Activated CD4-positive, alpha-beta T cell treated with anti-CD3 and anti-CD28 coated beads for 1 hour (primary cell): ENCODE measurements at regions not wholly inside any gene's neighbourhood (a gene's known extent, or its start where the extent isn't known, plus 50 kb on each side); places are given as distances from the start of the nearest gene placed in this dataset.

Experiments
- DNase-seq: peaks from one replicate; pipeline ENCODE4 v3.0.0-alpha.2; 2020

DNA sequence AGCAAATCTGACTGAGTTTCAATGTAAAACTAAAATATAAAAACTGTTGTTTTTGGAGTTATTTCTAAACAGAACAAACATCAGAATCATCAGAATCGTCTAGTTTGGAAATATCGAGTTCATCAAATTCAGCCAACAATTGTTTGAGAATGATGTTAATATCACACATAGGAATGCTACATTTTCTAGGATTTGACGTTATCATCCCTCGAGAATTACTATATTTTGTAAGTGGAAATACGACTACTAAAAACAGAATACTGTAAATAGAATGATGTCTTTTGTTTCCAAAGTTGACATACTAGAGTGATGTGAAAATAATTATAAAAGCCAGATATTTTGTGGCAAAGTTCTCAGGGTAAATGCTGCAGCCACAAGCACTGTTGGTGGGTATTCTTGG, 805.9 kb downstream of the TLE1 start:
- no peak for DNase-seq

- DNase-seq, result no peak
These were observed 807.4 kb downstream of the TLE1 start for GRCh38 chr9:80881940-80882339.

- no peak for DNase-seq
These were observed 808.0 kb downstream of the TLE1 start for GRCh38 chr9:80881320-80881719.

GRCh38 chr9:80878556-80878955, 810.8 kb downstream of the TLE1 start:
- DNase-seq, result no peak

- DNase-seq, result no peak
These were observed 813.4 kb downstream of the TLE1 start for GRCh38 chr9:80875947-80876346.

DNA sequence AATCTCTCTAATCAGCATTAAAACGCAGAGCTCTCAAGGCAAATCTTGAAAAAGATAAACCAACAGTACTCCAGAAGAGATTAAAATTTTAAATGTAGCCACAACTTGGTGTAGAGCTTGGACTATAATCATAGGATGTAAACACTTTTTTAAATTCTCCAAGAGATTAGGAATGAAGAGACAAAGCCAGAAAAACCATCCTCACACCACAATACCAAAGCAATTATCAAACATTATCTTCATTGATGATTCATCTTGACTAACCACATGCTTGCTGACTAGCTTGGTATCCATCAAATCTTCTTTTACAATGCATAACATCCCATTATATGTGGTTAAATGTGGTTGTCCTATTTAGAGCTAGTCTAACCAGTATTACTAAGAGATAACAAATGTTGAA, 815.1 kb downstream of the TLE1 start:
- DNase-seq, result no peak

DNA sequence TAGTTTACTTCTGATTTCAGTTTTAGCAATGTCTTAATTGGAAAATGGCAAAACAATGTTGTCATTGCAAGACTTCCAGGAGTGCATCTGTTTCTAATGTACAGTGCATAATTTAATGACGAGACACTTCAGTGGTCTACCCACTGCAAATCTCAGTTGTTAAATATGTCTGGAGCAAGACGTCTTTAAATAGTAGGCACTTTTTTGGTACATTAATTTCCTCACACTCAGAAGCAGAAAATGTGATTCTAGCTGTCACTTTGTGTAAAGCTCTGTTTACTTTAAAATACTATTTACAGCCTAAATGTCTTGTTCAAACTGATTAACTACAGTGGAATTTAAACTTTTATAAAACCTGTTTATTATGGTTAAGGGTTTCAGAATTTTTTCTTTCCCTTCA, 815.5 kb downstream of the TLE1 start:
- no peak for DNase-seq

GRCh38 chr9:80871596-80871995, 817.8 kb downstream of the TLE1 start:
- no peak for DNase-seq

- DNase-seq, result no peak
These were observed 821.6 kb downstream of the TLE1 start for GRCh38 chr9:80867731-80868130.

DNA sequence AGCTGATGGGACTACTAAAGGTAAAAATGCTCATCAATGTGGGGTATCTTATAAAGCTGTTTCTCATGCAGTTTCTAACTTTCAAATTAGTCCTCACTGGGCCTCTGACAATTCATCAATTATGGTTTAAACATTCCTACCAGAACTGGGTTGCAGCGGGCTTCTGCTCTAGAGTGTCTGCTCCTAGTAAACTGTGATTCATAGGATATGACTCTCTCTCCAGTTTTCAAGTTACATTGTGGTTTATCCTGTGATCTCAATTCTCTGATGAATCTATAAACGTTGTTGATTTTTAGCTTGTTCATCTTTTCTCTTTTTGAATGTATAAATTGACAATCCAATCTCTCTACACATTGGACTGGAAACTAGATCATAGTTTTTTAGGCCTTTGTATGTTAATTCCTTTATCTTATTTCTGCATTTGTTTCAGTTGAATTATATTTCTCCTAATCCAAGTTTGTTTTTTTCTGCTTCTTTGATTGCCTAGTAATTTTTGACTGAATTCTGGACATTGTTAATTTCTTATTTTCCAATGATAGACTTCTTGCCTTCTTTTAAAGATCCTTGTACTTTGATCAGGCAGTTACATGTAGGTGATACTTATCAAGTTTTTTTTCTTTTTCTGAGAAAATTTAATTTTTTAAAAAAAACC, 822.6 kb downstream of the TLE1 start:
- DNase-seq, result no peak

GRCh38 chr9:80866121-80866520, 823.2 kb downstream of the TLE1 start:
- no peak for DNase-seq

DNA sequence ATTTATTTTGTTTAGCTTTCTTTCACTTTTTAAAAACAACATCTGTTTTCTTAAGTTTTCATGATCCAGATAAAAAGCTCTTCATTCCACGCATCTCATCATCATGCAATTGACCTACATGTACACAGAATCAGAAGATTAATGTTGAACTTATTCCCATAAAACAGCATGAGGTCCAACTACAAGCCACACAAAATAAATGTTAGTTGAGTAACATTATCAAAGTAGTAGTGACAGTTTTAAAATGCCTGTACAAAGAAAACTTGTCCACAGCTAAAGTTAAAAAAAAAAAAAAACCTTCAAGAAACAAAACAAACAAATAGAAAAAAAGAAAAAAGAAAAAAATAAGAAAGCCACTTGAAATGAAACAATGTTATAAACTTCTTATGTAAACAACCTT, 846.3 kb downstream of the TLE1 start:
- no peak for DNase-seq

DNA sequence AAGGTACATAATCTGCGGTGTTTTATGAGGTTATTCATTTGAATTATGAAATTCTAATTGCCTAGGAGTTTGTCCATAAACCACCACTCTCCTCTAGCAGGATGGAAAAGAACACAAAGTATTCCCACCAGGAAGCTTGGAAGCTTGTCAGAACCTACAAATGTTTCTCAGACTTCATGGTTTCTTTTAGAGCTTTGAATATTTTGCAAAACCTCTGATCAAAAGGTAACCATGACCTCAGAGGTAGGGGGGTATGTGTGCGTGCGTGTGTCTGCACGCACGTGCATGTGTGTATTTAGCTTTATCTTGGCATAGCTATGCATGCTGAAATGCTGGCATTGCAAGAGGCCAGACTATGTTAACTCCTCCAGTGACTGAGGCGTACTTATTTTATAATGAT, 847.0 kb downstream of the TLE1 start:
- DNase-seq, result no peak

DNA sequence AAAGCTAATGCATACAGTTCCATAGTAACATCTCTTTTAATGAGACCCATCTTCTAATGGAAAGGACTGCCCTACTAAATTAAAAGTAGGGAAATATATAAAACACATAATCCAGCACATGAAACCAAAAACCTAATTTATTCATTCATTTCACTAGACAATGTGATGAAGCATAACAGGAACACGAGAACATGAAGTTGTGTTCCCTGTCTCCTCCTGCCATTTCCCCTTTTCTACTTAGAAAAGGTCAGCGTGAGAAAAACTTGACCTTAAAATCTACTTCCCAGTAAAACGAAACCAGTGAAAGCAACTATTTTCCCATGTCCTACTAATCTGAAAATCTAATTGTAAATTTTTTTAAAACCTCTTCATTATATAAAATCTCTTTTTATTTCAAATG, 847.5 kb downstream of the TLE1 start:
- no peak for DNase-seq

- no peak for DNase-seq
These were observed 849.3 kb downstream of the TLE1 start for GRCh38 chr9:80839821-80840675.

GRCh38 chr9:80836013-80836412, 853.3 kb downstream of the TLE1 start:
- DNase-seq, result no peak

- no peak for DNase-seq
These were observed 857.6 kb downstream of the TLE1 start for GRCh38 chr9:80831751-80832150.

- no peak for DNase-seq
These were observed 877.7 kb downstream of the TLE1 start for GRCh38 chr9:80811656-80812055.

- DNase-seq, result no peak
These were observed 878.3 kb downstream of the TLE1 start for GRCh38 chr9:80811003-80811402.

DNA sequence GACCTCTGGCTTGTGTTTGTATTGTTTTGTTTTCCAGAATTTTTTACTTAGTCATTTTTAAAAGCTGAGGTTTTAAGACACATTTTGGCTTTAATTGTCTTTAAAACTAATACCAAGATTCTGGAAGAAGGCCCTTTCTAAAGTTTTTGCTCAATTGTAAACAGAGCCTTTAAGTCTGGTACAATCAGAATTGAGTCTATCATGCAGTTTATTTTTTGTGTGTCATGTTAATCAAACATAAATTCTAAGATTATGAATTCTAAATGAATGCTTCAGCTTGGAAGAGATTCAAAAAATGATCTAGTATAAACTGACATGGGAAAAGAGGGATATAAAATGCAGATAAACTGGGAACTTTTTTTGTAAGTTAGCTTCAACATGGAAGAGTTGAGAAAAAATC, 882.7 kb downstream of the TLE1 start:
- no peak for DNase-seq

DNA sequence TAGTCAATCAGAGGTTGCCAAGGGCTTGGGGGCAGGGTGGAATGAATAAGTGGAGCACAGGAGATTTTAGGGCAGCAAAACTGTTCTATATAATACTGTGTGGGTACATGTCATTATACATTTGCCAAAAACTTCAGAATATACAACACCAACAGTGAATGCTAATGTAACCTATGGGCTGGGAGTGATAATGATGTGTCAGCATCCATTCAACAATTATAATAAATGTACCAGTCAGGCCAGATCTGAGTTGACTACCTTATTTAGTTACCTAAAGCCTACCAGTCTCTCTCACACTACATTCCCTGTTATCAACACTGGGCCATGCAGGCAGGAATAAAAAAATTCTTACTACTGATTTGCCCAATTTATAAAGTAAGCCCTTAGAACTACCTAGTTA, 884.5 kb downstream of the TLE1 start:
- DNase-seq, result no peak

GRCh38 chr9:80797831-80798688, 891.3 kb downstream of the TLE1 start:
- no peak for DNase-seq

DNA sequence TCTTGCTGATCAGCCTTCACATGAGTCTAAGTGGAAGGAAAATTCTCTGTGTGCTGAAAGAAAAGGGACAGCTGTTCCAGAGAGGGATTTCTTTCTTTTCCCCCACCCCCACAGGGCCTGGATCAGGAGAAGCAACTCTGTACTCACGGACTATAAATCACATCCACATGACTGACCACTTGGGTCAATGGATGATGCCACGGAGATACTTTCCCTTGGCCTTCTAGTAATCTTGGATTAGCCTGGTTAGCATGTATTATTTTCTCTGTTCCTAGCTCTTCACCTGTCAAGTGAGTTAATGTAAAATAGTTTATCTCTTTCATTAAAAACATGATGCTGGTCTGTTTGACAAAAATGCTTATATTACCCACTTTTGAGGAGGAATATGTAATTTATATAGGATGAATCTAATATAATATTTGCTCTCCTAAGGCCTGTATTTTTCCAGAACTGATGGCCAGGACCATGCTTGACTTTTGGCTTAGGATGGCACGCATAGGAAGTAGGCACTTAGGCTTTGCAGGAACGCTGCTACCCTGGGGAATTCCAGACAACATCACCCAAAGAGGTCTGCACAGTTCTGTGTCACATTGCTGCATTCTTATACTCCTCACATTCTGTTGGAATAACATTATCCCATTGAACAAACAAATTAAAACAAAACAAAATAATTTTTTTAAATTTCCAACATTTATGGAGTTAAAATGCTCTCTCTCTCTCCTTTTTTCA, 892.1 kb downstream of the TLE1 start:
- no peak for DNase-seq
